H1 (cell line): ENCODE measurements at regions not wholly inside any gene's neighbourhood (a gene's known extent, or its start where the extent isn't known, plus 50 kb on each side); places are given as distances from the start of the nearest gene placed in this dataset.

Experiments
- CTCF ChIA-PET: fragments of 300-600 bp; sonication (Branson Sonifier 250); formaldehyde crosslinking; loops from one replicate; lab custom pipeline; 2021; ENCODE audit not compliant: partially characterized antibody; lab: Charles Lee
- POLR2A ChIA-PET: fragments of 300-600 bp; sonication (Branson Sonifier 250); formaldehyde crosslinking; loops from one replicate; lab custom pipeline; 2021; ENCODE audit warnings: inconsistent platforms; ENCODE audit not compliant: partially characterized antibody; lab: Charles Lee
- DNase-seq, 2 experiments: peaks; one replicate each; pipeline versions ENCODE4 v3.0.0 to v3.0.0-alpha.2; 2010 to 2022; ENCODE audit warnings: low spot score in 2 of 2, low read depth in 1 of 2, mixed read lengths in 1 of 2
- FAIRE-seq: peaks from 2 replicates; lab custom pipeline; 2011; peaks lifted over from hg19 to GRCh38; lab: Jason Lieb, UNC
- H2AFZ ChIP-seq: 2 replicates; pipeline ENCODE4 v1.8.1; 2012; ENCODE audit warnings: low read length, inconsistent platforms
- H2AK5ac ChIP-seq: 2 replicates; pipeline ENCODE4 v1.6.1; 2013; ENCODE audit warnings: low read depth, low read length
- H2BK120ac ChIP-seq: replicated peaks from 2 replicates; pipeline ENCODE3; 2013; ENCODE audit warnings: low read depth, low read length, inconsistent platforms
- H2BK12ac ChIP-seq: 2 replicates; pipeline ENCODE4 v1.6.1; 2013; ENCODE audit warnings: low read depth, low read length
- H2BK15ac ChIP-seq: 2 replicates; pipeline ENCODE4 v1.6.1; 2013; ENCODE audit warnings: low read length
- H2BK20ac ChIP-seq: 2 replicates; pipeline ENCODE4 v1.6.1; 2013; ENCODE audit warnings: low read length
- H2BK5ac ChIP-seq: 2 replicates; pipeline ENCODE4 v1.6.1; 2013; ENCODE audit warnings: low read depth, low read length
- H3K14ac ChIP-seq: 2 replicates; pipeline ENCODE4 v1.6.1; 2013; ENCODE audit warnings: inconsistent platforms; ENCODE audit not compliant: insufficient read length
- H3K18ac ChIP-seq: 2 replicates; pipeline ENCODE4 v1.6.1; 2013; ENCODE audit warnings: low read length; ENCODE audit errors: extremely low read depth
- H3K23ac ChIP-seq: 2 replicates; pipeline ENCODE4 v1.6.1; 2013; ENCODE audit warnings: inconsistent platforms; ENCODE audit not compliant: insufficient read length
- H3K23me2 ChIP-seq: 2 replicates; pipeline ENCODE4 v1.6.1; 2013; ENCODE audit warnings: low read depth, low read length
- H3K27ac ChIP-seq: 2 replicates; pipeline ENCODE4 v1.6.1; 2011; ENCODE audit warnings: low read depth, low read length, inconsistent platforms
- H3K27me3 ChIP-seq, 4 experiments: replicated peaks in 1 of 4; 1 replicate in 1 of 4; 2 replicates in 3 of 4; pipeline versions ENCODE4 v1.6.1 to v1.8.1; 2011 to 2013; ENCODE audit warnings: low read length in 3 of 4, mild to moderate bottlenecking in 3 of 4, inconsistent platforms in 2 of 4, mixed read lengths in 2 of 4, moderate library complexity in 1 of 4; ENCODE audit not compliant: control insufficient read depth in 3 of 4, insufficient read depth in 3 of 4; ENCODE audit errors: extremely low read depth in 1 of 4
- H3K36me3 ChIP-seq, 4 experiments: 2 replicates each; pipeline versions ENCODE4 v1.6.1 to v1.8.1; 2011 to 2013; ENCODE audit warnings: mild to moderate bottlenecking in 4 of 4, low read length in 3 of 4, moderate library complexity in 2 of 4, control low read depth in 1 of 4, inconsistent platforms in 1 of 4; ENCODE audit not compliant: insufficient read depth in 4 of 4, control insufficient read depth in 2 of 4
- H3K4ac ChIP-seq: replicated peaks from 2 replicates; pipeline ENCODE3; 2013; ENCODE audit warnings: low read length, low read depth, mixed read lengths, inconsistent platforms; ENCODE audit not compliant: insufficient read length
- H3K4me1 ChIP-seq, 4 experiments: replicated peaks in 1 of 4; 1 replicate in 1 of 4; 2 replicates in 3 of 4; pipeline versions ENCODE4 v1.6.1 to v1.8.1; 2011 to 2013; ENCODE audit warnings: low read length in 3 of 4, inconsistent platforms in 2 of 4, mixed read lengths in 1 of 4; ENCODE audit not compliant: insufficient read depth in 4 of 4, control insufficient read depth in 3 of 4
- H3K4me2 ChIP-seq, 2 experiments: 2 replicates each; pipeline versions ENCODE4 v1.6.1 to v1.8.1; 2011 to 2013; ENCODE audit warnings: low read depth in 2 of 2, low read length in 2 of 2, control low read depth in 1 of 2, inconsistent platforms in 1 of 2, mild to moderate bottlenecking in 1 of 2; ENCODE audit not compliant: insufficient read depth in 1 of 2
- H3K4me3 ChIP-seq, 4 experiments: fragments of 200-600, 300-600 bp in 1 of 4; sonication (generic), shearing (Covaris generic), sonication (Bioruptor Twin) in 1 of 4; 2 replicates each; pipeline versions ENCODE4 v1.5.1 to v1.8.1; 2011 to 2016; ENCODE audit warnings: low read length in 4 of 4, low read depth in 3 of 4, control low read depth in 2 of 4, inconsistent platforms in 2 of 4, mild to moderate bottlenecking in 2 of 4, mixed read lengths in 1 of 4, moderate library complexity in 1 of 4; ENCODE audit not compliant: insufficient read depth in 2 of 4; ENCODE audit errors: extremely low read depth in 1 of 4
- H3K56ac ChIP-seq: replicated peaks from 2 replicates; pipeline ENCODE3; 2013; ENCODE audit warnings: low read depth, mild to moderate bottlenecking, mixed read lengths, low read length, inconsistent platforms; ENCODE audit not compliant: insufficient read length
- H3K79me1 ChIP-seq: 2 replicates; pipeline ENCODE4 v1.6.1; 2013; ENCODE audit warnings: low read depth, low read length, control low read depth
- H3K79me2 ChIP-seq, 2 experiments: 2 replicates each; pipeline versions ENCODE4 v1.6.1 to v1.8.1; 2012 to 2013; ENCODE audit warnings: low read length in 2 of 2, mild to moderate bottlenecking in 2 of 2, inconsistent platforms in 1 of 2; ENCODE audit not compliant: insufficient read depth in 2 of 2, control insufficient read depth in 1 of 2
- H3K9ac ChIP-seq, 4 experiments: replicated peaks in 1 of 4; 1 replicate in 1 of 4; 2 replicates in 3 of 4; pipeline versions ENCODE4 v1.6.1 to v1.8.1; 2011 to 2013; ENCODE audit warnings: low read depth in 3 of 4, low read length in 3 of 4, control low read depth in 2 of 4, mild to moderate bottlenecking in 2 of 4, moderate library complexity in 2 of 4, inconsistent platforms in 1 of 4; ENCODE audit errors: extremely low read depth in 1 of 4
- H3K9me3 ChIP-seq, 2 experiments: 2 replicates each; pipeline versions ENCODE4 v1.6.1 to v1.8.1; 2012 to 2013; ENCODE audit warnings: mild to moderate bottlenecking in 2 of 2, moderate library complexity in 2 of 2, control low read depth in 1 of 2, inconsistent platforms in 1 of 2, low read depth in 1 of 2, low read length in 1 of 2, mixed read lengths in 1 of 2; ENCODE audit not compliant: insufficient read depth in 2 of 2
- H4K20me1 ChIP-seq, 2 experiments: replicated peaks in 1 of 2; 2 replicates each; pipeline versions ENCODE3 to v1.8.1; 2011 to 2013; ENCODE audit warnings: inconsistent platforms in 2 of 2, low read length in 2 of 2, mild to moderate bottlenecking in 1 of 2; ENCODE audit not compliant: insufficient read depth in 2 of 2, control insufficient read depth in 1 of 2
- H4K5ac ChIP-seq: 2 replicates; pipeline ENCODE4 v1.6.1; 2013; ENCODE audit warnings: low read length, low read depth, mixed read lengths, inconsistent platforms; ENCODE audit not compliant: insufficient read length
- H4K8ac ChIP-seq: 2 replicates; pipeline ENCODE4 v1.8.0; 2013; ENCODE audit warnings: mild to moderate bottlenecking, moderate library complexity, low read length, inconsistent platforms; ENCODE audit not compliant: insufficient read depth; ENCODE audit errors: extremely low read depth
- H4K91ac ChIP-seq: replicated peaks from 2 replicates; pipeline ENCODE3; 2013; ENCODE audit warnings: low read length, mixed read lengths, inconsistent platforms; ENCODE audit not compliant: insufficient read length
- BRCA1 ChIP-seq: IDR thresholded peaks from 2 replicates; pipeline ENCODE4 v1.6.1; 2012; ENCODE audit warnings: low read depth, low read length, improper control_type of control experiment
- CEBPB ChIP-seq: IDR thresholded peaks from 2 replicates; pipeline ENCODE4 v1.6.1; 2012; ENCODE audit warnings: low read depth, low read length
- CHD1 ChIP-seq: IDR thresholded peaks from 2 replicates; pipeline ENCODE4 v1.6.1; 2012; ENCODE audit warnings: low read depth, low read length, improper control_type of control experiment
- EGR1 ChIP-seq: IDR thresholded peaks from 2 replicates; pipeline ENCODE4 v1.6.1; 2011; ENCODE audit warnings: low read depth, low read length, borderline replicate concordance
- HDAC2 ChIP-seq, 2 experiments: fragments of 300-600 bp in 1 of 2; sonication (generic) in 1 of 2; IDR thresholded peaks; 2 replicates each; pipeline ENCODE4 v1.6.1; 2011 to 2012; ENCODE audit warnings: low read depth in 2 of 2, low read length in 2 of 2, mild to moderate bottlenecking in 2 of 2, moderate library complexity in 2 of 2, borderline replicate concordance in 1 of 2, inconsistent platforms in 1 of 2
- HDAC6 ChIP-seq: IDR thresholded peaks from one replicate; pipeline ENCODE4 v1.7.1; 2012; ENCODE audit warnings: low read depth, mild to moderate bottlenecking, inconsistent platforms, low read length, moderate library complexity
- RAD21 ChIP-seq, 2 experiments: IDR thresholded peaks in 1 of 2; conservative IDR thresholded peaks in 1 of 2; 2 replicates each; pipeline ENCODE4 v1.6.1; 2011; ENCODE audit warnings: low read depth in 2 of 2, low read length in 2 of 2, improper control_type of control experiment in 1 of 2, inconsistent platforms in 1 of 2, mild to moderate bottlenecking in 1 of 2, moderate library complexity in 1 of 2
- RNF2 ChIP-seq: fragments of 200-900, 300-1000 bp; sonication (generic); IDR thresholded peaks from 2 replicates; pipeline ENCODE4 v1.7.1; 2016; ENCODE audit warnings: borderline replicate concordance, low read depth, mild to moderate bottlenecking, antibody characterized with exemption, low read length; ENCODE audit not compliant: poor library complexity, severe bottlenecking; ENCODE audit errors: missing control alignments
- SP2 ChIP-seq: IDR thresholded peaks from 2 replicates; pipeline ENCODE4 v1.6.1; 2012; ENCODE audit warnings: mild to moderate bottlenecking, low read length, inconsistent platforms
- TBP ChIP-seq: IDR thresholded peaks from 2 replicates; pipeline ENCODE4 v1.6.1; 2011; ENCODE audit warnings: low read depth, low read length, improper control_type of control experiment
- WGBS, 2 experiments: shearing (Covaris generic) in 1 of 2; methylation state at CpG; one replicate each; pipeline versions ENCODE4 v1.1.6 to v1.1.7; 2013 to 2015; ENCODE audit warnings: low lambda C conversion rate in 2 of 2, mixed read lengths in 2 of 2, inconsistent platforms in 1 of 2, low coverage in 1 of 2, missing lambda C conversion rate in 1 of 2; ENCODE audit not compliant: insufficient replicate concordance in 2 of 2, insufficient coverage in 1 of 2, insufficient read length in 1 of 2; ENCODE audit errors: extremely low coverage in 1 of 2, missing lambda C conversion rate in 1 of 2; 5-methylcytosine and 5-hydroxymethylcytosine counted together
- TF ChIP-seq, protein P1 (sequence below): IDR thresholded peaks from 2 replicates; pipeline ENCODE4 v1.6.1; 2012; ENCODE audit warnings: inconsistent platforms

DNA sequence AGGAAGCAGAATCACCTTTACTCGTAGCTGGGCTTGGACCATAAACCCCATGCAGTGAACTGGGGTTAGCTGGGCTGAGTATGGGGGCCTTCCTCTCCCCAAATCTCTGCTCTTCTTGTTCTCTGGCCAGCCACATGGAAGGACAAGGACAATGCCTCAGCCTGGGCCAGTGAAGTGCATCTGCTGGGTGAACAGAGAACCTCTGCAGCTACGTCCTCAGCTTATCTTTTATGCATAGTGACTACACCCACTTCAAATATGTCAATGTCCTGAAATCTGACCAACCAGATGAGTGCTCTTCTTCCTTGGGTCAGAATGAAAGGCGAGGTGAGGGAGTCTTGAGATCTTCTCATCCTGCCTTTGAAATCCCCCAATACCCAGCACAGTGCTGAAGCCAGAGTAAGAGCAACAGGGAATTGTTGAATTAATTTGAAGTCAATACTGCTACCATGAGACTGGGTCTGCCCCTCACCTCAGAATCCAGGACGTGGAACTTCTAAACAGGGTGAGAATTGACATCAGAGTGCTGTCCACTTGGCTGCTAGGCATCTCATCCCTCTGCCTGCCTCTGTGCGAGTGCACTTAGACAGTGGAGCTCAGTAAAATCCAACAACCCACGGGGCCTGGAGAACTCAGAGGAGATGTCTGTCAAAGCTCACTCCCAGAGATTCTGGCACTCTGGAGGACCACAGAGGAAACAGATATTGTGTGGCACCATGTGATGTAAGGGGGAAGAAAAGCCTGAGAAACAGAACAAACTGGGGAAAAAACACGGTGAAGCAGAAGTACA lies 99.0 kb downstream of the IER5 start:
- H2BK120ac ChIP-seq = no peak overlapping the region
- no peak overlapping the region; the same call in 1 of the 2 replicates for H4K8ac ChIP-seq
- no peak overlapping the region for H3K9ac ChIP-seq
- no peak for FAIRE-seq
- H3K27ac ChIP-seq = no peak overlapping the region
- no peak overlapping the region for H2BK20ac ChIP-seq
- DNase-seq = peak in 1 of 2 experiments; percentile 23
- H4K91ac ChIP-seq = no peak overlapping the region
- no peaks in the 10 kb centered on the region for H4K20me1 ChIP-seq
- H3K4me3 ChIP-seq = no peak overlapping the region
- no peak overlapping the region for H3K4ac ChIP-seq
- no peak overlapping the region for H2BK5ac ChIP-seq
- H3K56ac ChIP-seq = no peak overlapping the region
- H3K14ac ChIP-seq = no peak overlapping the region
- peaks cover 0 to 8% (median 4%) of the 10 kb centered on the region in 4 experiments; a peak in 2 of 7 replicates for H3K27me3 ChIP-seq
- H3K18ac ChIP-seq = no peak overlapping the region
- ChIA-PET CTCF (interaction anchor here (0.8 to 6.6 kb wide), 14 partner anchors 7 to 242 kb away, joined by 3 to 91 read pairs (median 10); no protein-coding TSS in a partner anchor), POLR2A (no interaction called here)
- H2AFZ ChIP-seq = no peak overlapping the region
- peaks cover 0 to 2% (median under 1%) of the 10 kb centered on the region in 4 experiments; a peak in 4 of 7 replicates for H3K4me1 ChIP-seq
- no peak overlapping the region for H2AK5ac ChIP-seq
- H3K79me1 ChIP-seq = no peaks in the 10 kb centered on the region
- WGBS, 2 experiments = 88% methylated on average over 7 of the region's 7 CpGs; no CpG with 5 or more reads in 1 of the 2 experiments
- no peak overlapping the region for H3K4me2 ChIP-seq
- H3K23me2 ChIP-seq = no peaks in the 10 kb centered on the region
- H2BK15ac ChIP-seq = no peak overlapping the region; the same call in 1 of the 2 replicates
- H4K5ac ChIP-seq = no peak overlapping the region
- no peak overlapping the region for H2BK12ac ChIP-seq
- H3K23ac ChIP-seq = no peak overlapping the region
- H3K79me2 ChIP-seq = no peaks in the 10 kb centered on the region
- H3K36me3 ChIP-seq = no peaks in the 10 kb centered on the region
- H3K9me3 ChIP-seq = no peaks in the 10 kb centered on the region
- no peak for TF ChIP-seq CEBPB
- TF ChIP-seq, protein P1, sequence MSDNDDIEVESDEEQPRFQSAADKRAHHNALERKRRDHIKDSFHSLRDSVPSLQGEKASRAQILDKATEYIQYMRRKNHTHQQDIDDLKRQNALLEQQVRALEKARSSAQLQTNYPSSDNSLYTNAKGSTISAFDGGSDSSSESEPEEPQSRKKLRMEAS = no peak
- no peak for TF ChIP-seq SP2
- no peak for TF ChIP-seq EGR1
- no peak for TF ChIP-seq HDAC6
- no peak for TF ChIP-seq HDAC2 (IDR thresholded peaks at IDR 0.05; ENCODE audit: borderline replicate concordance in 1 of 2, low read depth in 2 of 2, low read length in 2 of 2)
- no peak for TF ChIP-seq RAD21 (IDR thresholded peaks at IDR 0.05 in 1 of 2, conservative IDR thresholded peaks at IDR 0.05 in 1 of 2; ENCODE audit: low read depth in 2 of 2, low read length in 2 of 2)
- no peak for TF ChIP-seq BRCA1
- TF ChIP-seq TBP = no peak
- TF ChIP-seq CHD1 = no peak
- TF ChIP-seq RNF2 = no peak
